ENCODE measurements at regions not wholly inside any gene's neighbourhood (a gene's known extent, or its start where the extent isn't known, plus 50 kb on each side); places are given as distances from the start of the nearest gene placed in this dataset.
"Not testable (repeated sequence)": the region's sequence is repeated elsewhere in the genome, so short reads cannot be mapped to it uniquely, and the experiment has no call there.

DNA sequence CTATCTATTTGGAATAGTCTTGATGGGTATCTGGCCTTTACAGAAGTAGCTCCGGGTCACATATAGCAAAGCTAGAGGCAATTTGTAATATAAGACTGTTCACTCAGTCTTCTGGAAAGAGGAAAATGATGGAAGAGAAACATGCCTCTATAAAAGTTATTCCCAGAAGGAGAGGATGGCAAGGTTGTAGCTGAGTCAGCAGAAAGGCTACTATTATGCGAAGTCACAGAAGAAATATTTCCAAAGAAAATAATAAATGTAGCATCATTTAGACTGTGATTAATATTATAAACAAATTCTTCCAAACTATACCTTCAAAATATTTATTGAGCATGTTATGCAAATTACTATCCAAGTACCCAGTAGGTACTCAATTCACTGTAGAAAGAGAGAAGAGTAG, 1027.7 kb upstream of the TMEFF2 start:
- no peak for DNase-seq

GRCh38 chr2:193219413-193219812, 1024.7 kb upstream of the TMEFF2 start:
- no peak for DNase-seq

- no peak for DNase-seq
Measured at GRCh38 chr2:193201583-193201982, 1006.9 kb upstream of the TMEFF2 start.

DNA sequence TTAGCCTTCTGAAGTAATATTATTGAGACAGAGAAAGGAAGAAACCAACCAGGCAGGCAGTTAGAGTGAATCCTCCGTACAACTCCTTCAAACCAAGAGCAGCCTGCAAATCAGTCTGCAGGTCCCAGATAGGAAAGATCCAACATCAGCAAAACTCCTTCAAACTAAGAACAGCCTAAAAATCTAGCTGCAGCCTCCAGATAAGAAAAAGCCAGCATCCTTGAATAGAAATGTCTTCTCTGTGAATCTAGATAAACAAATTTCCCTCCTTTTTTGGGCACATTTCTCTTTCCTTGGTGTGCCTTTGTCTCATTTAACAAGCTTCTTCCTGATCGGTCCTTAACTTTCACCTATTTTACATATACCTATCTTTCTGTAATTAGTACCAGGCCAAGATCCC, 1004.6 kb upstream of the TMEFF2 start:
- DNase-seq, result no peak

GRCh38 chr2:193187816-193188215, 993.1 kb upstream of the TMEFF2 start:
- no peak for DNase-seq

DNA sequence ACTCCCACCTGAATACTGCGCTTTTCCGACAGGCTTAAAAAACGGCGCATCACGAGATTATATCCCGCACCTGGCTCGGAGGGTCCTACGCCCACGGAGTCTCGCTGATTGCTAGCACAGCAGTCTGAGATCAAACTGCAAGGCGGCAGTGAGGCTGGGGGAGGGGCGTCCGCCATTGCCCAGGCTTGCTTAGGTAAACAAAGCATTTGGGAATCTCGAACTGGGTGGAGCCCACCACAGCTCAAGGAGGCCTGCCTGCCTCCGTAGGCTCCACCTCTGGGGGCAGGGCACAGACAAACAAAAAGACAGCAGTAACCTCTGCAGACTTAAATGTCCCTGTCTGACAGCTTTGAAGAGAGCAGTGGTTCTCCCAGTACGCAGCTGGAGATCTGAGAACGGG, 976.2 kb upstream of the TMEFF2 start:
- not testable (repeated sequence) for DNase-seq

DNA sequence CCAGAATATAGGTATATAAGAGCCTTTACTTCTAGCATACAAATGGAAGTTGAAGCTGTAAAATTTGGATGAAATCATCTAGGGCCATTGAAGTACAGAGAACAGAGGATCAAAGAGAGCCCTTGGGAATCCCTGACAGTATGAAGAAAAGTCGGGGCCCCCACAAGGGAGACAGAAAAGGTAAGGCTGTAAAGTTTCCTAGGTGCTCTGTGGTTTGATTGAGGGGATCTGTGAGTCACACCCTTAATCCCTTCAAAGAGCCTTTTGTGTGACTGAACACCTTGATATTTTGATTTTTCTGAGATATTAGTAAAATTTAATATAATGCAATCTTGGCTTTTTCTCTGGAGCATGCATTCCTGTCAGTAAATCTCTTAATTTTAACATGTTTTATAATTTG, 961.7 kb upstream of the TMEFF2 start:
- no peak for DNase-seq

- DNase-seq, result no peak
Measured at GRCh38 chr2:193154076-193154475, 959.3 kb upstream of the TMEFF2 start.

GRCh38 chr2:193153576-193153975, 958.8 kb upstream of the TMEFF2 start:
- no peak for DNase-seq

DNA sequence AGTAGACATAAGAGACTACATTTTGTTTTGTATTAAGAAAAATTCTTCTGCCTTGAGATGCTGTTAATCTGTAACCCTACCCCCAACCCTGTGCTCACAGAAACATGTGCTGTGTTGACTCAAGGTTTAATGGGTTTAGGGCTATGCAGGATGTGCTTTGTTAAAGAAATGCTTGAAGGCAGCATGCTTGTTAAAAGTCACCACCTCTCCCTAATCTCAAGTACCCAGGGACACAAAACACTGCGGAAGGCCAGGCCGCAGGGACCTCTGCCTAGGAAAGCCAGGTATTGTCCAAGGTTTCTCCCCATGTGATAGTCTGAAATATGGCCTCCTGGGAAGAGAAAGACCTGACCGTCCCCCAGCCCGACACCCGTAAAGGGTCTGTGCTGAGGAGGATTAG, 947.7 kb upstream of the TMEFF2 start:
- DNase-seq, result not testable (repeated sequence)

GRCh38 chr2:193141998-193142397, 947.3 kb upstream of the TMEFF2 start:
- DNase-seq, result no peak

DNA sequence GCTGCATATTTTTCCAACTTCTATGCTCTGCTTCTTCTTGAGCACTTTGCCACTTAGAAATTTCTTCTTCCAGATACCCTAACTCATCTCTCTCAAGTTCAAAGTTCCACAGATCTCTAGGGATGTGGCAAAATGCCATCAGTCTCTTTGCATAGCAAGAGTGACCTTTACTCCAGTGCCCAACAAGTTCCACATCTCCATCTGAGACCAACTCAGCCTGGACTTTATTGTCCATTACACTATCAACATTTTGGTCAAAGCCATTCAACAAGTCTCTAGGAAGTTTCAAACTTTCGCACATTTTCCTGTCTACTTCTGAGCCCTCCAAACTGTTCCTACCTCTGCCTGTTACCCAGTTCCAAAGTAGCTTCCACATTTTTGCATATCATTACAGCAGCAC, 946.2 kb upstream of the TMEFF2 start:
- DNase-seq, result not testable (repeated sequence)

DNA sequence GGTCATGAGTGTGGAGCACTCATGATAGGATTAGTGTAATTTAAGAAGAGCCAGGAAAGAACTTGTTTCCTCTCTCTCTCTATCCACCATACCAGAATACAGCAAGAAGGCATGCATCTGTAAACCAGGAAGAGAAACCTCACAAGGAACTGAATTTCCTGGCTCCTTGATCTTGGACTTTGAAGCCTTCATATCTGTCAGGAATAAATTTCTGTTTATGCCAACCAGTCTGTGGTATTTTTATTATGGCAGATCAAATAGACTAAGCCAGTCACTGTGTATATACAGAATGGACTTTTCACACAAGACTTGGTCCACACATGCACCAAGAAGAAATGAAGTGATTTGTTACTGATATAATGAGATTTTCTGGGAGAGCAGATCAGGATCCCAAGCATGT, 930.1 kb upstream of the TMEFF2 start:
- DNase-seq, result no peak

DNA sequence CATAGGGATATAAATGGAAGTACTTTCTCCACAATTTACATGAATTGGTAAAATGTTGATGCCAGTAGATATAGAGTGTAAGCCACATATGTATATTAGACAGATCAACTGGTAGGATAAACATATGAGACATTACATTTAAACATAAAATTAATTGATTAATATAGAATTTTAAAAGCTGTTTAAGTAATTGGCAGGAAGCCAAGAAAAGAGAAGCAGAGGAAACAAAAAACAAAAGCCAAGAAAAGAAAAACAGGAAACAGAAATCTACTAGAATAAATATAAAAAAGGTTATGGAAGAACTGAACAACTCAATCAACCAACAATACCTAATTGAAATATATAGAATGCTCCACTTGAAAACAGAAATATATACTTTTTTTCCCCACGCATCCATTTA, 920.1 kb upstream of the TMEFF2 start:
- no peak for DNase-seq

DNA sequence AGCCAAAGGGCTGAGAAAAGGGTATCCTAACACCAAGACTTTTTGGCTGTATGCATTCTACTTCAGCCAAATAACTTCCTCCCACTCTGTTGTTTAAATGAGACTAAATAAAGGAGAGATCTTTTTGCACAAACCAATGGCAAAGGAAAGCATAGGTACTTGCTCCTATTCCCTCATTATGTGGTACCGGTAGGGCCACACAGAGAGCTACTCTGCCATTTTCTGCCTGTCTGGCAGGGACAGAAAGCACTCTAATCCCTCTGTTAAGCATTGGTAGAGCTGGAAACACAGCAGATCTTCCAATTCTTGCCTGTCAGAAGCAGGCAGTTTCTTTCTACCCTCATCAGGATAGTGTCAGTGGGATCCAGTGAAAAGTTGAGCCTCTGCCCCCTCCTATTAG, 918.3 kb upstream of the TMEFF2 start:
- no peak for DNase-seq

DNA sequence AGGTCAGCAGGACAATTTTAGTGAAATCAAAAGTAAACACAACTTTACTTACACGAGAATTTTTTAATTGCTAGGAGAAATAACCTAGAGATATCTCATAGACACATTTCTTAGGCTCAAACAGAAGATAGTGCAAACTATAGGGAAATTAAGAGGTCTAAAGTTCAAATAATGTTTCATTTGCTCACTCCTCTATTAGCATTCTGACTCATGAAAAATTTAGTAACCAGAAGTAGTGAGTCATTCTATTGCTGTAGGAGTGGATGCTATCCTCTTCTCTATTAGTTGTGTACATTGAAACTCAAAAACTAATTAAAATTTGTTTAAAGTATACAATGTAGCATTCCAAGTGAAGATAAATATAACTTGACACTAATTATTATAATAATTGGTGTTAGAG, 908.3 kb upstream of the TMEFF2 start:
- no peak for DNase-seq

GRCh38 chr2:193101591-193101990, 906.9 kb upstream of the TMEFF2 start:
- no peak for DNase-seq

- no peak for DNase-seq
Measured at GRCh38 chr2:193088026-193088425, 893.3 kb upstream of the TMEFF2 start.

- DNase-seq, result no peak
Measured at GRCh38 chr2:193076995-193077394, 882.3 kb upstream of the TMEFF2 start.

- DNase-seq, result no peak
Measured at GRCh38 chr2:193074933-193075332, 880.2 kb upstream of the TMEFF2 start.

DNA sequence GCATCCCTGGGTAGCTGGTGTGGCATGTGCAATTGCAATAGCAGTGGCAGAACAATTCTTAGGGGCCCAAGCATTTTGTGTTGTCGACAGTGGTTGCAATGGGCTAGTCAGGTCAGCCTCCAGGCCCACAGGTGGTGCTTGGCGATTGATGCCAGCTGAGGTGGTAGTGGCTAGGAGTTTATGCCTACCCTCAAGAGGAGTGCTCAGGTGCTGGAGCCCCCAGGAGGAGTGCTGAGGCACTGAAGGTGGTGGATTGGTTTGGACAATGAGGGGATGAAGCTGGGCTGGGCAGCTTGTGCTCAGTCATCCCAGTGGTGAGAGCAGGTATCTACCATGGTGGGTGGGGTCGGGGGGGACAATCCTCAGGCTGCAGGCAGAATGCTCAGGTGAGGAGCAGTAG, 877.9 kb upstream of the TMEFF2 start:
- no peak for DNase-seq

DNA sequence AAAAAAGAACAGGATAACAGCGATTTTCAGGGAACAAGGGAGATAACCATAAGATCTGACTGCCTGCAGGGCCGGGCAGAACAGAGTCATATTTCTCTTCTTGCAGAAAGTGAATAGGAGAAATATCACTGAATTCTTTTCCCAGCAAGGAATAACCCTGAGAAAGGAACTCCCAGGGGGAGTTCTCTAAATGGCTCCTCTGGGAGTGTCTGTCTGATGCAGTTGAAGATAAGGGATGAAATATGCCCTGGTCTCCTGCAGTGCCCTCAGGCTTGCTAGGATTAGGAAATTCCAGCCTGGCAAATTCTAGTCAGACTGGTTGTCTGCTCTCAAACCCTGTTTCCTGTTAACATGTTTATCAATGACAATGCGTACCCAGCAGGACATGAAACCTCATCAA, 830.8 kb upstream of the TMEFF2 start:
- DNase-seq, result not testable (repeated sequence)

DNA sequence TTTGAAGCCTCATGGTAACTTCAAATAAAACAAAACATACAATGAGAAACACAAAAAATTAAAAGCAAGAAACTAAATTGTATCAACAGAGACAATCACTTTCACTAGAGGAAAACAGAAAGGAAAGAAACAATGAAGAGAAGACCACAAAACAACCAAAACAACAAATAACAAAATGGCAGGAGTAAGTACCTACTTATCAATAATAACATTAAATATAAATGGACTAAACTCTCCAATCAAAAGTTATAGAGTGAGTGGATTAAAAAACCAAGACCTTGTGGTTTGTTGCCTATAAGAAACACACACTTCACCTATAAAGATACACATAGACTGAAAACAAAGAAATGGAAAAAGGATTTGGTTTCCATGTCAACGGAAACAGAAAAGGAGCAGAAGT, 830.1 kb upstream of the TMEFF2 start:
- DNase-seq, result no peak

DNA sequence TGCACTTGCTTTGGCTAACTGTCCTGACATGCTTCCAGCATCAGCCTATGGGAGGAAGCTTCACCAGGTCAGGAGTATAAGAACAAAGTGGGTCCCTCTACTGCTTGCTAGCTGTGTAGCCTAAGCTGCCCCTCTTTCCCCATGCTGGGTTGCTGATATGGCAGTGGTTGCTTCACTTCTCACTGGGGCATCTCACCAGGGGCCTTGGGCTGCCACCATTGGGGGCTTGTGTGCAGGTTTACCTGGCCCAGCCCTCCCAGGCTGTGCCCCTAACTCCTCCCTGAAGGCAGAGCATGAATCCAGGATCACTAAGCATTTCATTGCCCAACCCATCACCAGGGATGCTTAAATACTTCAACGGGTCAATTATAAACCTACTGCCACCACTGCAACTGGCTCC, 817.1 kb upstream of the TMEFF2 start:
- DNase-seq, result no peak

DNA sequence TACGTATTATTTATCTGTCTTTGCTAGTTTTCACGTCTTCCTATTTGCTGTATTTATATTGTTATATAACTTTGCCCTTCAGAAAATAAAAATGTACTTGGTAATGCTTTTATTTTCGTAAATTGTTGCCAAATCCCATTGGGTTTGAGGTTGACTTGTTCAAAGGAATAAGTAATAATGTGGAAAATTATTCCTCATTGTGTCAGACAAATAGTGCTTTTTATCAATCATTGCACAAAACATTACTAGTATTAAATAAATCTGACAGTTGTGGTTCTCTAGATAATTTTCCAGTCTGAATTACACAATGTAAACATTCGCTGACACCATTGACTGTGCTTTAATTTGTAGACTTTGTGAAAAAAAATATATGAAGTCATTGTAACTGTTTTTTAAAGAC, 798.3 kb upstream of the TMEFF2 start:
- no peak for DNase-seq

DNA sequence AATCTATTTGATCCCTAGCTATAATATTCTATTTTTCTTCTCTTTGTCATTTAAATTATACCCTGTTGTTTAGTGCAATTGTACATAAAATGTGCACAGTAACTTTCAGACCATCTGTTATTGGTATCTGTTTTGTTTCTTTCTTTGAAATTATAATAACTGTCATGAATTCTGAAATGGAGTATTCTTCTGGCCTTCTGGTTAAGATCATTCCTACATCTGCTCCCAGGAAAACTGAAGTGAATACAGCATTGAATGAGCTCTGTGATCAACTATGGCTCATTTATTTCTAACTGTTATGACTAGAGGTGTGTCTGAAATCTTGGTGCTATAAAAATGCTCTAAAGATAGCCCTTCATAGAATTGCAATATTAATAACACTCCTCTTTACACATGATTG, 788.4 kb upstream of the TMEFF2 start:
- no peak for DNase-seq
